ENCODE measurements at regions not wholly inside any gene's neighbourhood (a gene's known extent, or its start where the extent isn't known, plus 50 kb on each side); places are given as distances from the start of the nearest gene placed in this dataset.

DNA sequence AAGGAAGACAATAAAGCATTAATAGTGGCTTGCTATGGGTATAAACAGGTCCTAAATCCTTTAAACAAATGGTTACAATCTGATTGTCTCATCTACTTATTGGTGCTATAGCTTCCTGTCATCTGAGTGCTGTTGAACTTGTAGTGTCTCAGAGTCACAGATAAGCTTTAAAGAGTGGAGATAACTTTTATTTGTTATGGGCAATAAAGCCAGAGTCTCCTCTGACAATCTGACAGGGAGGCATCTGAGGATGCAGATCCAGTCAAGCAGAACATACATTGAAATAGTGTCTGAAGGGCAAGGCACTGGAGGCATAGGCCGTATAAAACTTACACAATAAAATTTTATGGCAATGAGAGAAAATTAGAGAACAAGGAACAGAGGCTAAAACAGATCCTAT, 1132.4 kb upstream of the CDH2 start:
- TF ChIP-seq, protein P1, sequence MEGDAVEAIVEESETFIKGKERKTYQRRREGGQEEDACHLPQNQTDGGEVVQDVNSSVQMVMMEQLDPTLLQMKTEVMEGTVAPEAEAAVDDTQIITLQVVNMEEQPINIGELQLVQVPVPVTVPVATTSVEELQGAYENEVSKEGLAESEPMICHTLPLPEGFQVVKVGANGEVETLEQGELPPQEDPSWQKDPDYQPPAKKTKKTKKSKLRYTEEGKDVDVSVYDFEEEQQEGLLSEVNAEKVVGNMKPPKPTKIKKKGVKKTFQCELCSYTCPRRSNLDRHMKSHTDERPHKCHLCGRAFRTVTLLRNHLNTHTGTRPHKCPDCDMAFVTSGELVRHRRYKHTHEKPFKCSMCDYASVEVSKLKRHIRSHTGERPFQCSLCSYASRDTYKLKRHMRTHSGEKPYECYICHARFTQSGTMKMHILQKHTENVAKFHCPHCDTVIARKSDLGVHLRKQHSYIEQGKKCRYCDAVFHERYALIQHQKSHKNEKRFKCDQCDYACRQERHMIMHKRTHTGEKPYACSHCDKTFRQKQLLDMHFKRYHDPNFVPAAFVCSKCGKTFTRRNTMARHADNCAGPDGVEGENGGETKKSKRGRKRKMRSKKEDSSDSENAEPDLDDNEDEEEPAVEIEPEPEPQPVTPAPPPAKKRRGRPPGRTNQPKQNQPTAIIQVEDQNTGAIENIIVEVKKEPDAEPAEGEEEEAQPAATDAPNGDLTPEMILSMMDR (IDR thresholded peaks at IDR 0.05): no peak
- no peak for TF ChIP-seq POLR2A (IDR thresholded peaks at IDR 0.05)

Data from heart left ventricle (tissue), 13 donors.